Activated T-cell treated with anti-CD3 and anti-CD28 coated beads, Interleukin-2, amount 50 U/mL, for 1 hour (primary cell): ENCODE measurements at regions not wholly inside any gene's neighbourhood (a gene's known extent, or its start where the extent isn't known, plus 50 kb on each side); places are given as distances from the start of the nearest gene placed in this dataset.

ENCODE experiments used
- DNase-seq: peaks from one replicate; pipeline ENCODE4 v3.0.0-alpha.2; 2020

DNA sequence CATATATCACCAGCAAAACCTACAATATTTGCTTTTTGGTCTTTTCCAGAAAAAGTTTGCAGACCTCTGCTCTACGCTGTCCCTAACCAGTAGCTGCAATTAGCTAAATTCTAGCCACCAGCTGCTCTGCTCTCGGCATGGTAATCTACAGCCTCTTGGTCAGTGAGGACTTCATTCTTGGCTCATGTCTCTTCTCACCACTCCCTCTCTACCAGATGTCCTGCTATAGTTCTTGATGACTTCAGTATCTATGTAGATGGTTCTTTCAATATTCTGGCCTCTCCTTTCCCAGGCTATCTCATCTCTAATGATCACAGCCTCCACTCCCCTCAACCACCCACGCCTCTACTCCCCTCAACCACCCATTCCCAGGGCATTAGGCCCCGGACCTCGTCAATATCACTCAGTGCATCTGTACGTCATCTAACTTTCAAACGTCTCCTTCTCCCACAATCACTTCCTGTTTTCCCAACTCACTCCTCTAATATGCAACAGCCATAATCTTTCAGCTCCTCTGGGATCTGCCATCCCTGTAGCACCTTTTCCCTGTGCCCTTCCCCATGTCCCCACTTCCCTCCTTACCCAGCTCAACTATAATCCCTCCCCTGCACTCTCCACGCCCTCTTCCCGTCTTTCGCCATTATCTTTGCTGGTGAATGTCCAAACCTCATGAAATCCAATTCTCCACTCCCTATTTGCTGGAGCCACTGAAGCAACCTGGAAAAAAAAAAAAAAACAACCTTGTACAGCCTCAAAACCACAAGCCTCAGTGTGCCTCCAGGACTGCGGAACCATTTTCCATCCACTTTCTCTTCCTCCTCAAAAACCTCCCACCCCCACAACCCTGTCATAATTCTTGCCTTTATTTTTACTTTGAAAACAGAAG lies 429.4 kb upstream of the PROK2 start:
- DNase-seq: no peak

DNA sequence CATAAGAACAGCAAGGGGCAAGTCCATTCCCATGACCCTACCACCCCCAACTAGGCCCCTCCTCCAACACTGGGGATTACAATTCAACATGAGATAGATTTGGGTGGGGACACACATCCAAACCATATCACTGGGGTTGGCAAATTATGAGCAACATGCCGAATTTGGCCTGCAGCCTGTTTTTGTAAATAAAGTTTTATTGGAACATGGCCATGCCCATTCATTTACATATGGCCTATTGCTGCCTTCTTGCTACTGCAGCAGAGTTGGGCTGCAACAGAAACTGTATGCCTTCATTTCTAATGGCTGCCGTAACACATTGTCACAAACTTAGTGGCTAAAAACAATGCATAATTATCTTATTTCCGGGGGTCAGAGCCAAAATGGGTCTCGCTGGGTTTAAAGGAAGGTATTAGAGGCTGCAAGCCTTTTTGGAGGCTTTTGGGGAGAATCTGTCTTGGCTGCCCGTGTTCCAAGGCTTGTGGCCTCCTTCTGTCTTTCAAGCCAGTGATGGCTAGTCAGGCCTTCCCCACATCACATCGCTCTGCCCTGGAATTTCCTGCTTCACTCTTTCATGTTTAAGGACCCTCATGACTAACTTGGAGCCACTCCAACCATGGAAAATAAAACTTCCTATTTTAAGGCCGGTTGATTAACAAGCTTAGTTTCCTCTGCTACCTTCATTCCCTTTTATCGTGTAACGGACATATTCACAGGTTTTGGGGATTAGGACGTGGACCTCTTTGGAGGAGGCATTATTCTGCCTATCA lies 428.5 kb upstream of the PROK2 start:
- DNase-seq: no peak

DNA sequence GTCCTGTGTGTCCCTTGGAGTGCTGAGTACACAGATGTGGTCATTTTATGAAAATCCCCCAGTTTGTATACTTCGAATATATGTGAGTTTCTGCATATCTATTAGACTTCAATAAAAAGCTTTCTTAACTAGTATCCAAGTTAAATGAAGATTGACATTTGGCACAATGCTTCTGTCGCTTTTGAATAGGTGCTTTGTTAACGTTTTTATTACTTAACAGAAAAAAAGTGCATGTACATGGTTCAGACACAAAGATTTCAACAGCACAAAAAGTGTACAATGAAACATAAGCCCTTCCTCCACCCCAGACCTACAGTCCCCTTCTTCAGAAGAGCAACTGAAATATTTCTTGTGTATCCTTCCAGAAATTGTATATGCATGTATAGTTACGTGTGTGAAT lies 427.4 kb upstream of the PROK2 start:
- DNase-seq: no peak

DNA sequence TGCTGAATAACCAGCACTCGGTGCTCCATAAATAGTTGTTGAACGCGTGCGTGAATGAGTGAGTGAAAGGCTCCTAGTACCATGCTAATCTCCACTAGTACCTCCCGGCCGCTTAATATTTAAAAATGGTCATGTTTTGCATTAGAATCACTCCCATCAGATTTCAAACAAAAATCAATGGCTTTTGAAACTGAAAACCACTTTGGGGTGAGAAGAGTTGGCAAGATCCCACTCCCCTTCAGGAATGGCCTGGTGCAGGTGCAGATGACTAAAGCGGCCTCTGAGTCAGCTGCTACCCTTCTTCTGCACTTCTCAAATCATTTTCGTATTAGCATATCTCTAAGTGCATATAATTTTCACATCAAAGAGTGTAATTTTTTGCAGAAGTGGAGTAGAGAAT lies 425.3 kb upstream of the PROK2 start:
- no peak for DNase-seq

DNA sequence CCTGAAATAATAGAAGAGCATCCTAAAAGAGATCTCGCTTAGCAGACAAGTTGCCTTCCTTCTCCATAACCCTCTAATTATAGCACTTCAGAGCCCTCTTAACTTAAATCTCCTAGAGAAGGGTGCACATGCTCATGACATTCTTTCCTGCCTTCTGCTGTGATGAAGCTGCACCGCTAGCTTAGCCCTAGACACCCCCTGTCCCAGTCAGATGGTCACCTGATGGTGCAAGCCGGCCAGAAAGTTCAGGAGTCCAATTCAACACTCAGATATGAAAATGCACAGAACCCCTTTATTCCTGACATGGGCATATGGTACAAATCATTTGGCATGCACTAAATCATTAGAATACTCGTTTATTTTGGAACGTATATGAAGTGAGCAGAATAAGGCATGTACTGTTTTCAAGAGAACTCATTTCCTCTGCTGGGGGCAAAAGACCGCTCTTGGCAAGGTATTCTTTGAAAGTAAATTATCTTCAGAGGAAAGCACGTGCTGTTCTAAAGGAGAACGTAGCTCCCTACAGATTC lies 420.4 kb upstream of the PROK2 start:
- DNase-seq: no peak

DNA sequence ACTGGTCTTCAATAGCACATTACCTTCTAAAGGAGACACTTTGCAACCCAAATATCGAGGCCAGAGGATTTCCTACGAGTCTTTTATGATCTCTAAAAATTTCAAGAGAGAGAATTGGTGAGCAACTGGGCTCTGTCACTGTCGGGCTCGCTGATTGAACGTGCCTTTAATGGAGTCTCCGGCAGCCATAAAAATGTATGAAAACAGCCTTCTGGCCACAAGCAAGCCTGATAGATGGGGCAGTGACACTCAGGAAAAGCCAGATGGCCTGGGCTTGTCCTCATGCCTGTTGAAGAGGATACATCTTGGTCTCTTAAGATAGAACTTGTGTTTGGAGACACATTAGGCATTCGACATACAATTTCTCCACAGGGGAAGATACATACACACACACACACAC lies 419.5 kb upstream of the PROK2 start:
- no peak for DNase-seq

DNA sequence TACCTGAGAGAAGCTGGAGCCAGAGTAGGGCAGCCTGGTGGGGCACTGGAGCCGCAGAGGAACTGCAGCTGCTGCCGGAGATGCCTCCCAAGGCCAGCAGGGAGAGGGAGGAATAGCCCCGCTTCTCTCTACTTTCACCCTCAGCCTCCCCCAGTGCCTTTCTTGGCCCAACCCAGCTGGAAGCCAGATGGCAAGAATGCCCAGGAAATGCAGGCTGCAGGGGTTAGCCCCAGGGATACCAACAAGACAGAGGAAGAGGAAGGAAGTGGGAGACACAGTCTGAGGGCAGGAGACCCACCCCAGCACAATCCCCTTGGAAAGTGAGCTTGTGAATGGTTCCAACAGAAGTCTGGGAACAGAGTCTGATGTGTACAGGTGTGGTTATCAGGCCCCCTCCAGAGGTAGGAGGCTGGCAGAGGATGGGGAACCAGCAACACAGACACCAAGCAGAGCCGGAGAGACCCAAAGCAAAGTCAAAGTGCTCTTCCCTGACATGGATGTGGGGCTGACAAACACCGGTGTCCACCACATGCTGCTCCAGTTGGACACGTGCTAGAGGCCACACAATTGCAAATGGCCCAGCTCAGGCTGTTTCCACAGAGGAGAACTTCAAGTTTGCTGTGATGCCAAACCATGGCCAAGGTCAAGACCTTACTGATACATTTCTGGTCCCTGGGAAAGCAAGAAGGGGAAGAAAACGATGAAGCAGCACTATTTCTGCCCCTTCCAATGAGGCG lies 418.8 kb upstream of the PROK2 start:
- DNase-seq: no peak

DNA sequence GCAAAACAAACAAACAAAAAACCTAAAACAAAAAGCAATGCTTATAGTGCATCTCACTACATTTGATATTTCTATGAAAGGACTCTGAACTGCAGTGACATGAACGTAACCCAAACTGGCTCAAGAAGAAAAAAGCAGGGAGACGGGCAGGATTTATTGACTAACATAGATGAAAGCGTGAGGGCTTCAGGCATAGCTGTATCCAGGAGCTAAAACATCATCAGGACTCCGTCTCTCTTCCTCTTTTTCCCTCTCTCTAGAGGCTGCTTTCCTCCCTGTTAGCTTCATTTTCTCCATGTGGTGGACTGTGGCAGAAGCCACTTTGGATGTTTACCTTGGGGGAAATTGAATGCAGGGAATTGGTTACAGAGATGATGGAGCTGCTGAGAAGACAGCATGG lies 418.2 kb upstream of the PROK2 start:
- DNase-seq: no peak

DNA sequence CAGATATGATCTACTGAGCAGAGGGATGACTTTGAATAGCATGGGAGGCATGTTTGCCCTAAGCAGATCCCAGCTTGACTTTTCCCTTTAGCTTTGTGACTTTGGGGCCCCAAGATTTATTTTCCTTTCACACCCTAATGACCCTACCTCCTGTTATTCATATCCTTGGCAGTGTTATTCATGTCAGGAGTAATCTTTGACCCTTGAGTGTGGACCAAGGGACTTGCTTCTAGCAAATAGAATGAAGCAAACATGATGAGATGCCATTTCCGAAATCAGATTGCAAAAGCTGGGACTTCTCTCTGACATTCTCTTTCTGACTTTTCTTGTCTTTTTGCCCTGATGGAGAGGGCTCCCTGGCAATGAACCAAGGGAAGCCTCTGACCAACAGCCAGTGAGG lies 415.4 kb upstream of the PROK2 start:
- DNase-seq: no peak

DNA sequence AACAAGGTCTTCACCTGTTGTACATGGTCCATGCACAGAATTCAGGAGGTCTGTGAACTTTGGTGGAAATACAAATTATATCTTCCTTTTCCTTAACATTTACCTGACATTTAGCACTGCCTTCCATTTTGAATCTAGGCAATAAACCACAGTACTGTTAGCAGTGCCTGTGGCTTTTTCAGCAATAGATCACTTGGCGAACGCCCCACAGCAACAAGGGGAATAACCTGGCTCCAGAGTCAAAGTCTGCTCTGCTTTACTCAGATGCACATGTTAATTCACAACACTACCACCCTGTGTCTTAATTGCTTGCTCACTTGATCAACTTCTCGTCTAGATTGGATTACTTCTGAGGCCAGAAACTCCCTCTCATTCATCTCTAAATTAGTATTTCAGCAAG lies 414.6 kb upstream of the PROK2 start:
- DNase-seq: no peak

DNA sequence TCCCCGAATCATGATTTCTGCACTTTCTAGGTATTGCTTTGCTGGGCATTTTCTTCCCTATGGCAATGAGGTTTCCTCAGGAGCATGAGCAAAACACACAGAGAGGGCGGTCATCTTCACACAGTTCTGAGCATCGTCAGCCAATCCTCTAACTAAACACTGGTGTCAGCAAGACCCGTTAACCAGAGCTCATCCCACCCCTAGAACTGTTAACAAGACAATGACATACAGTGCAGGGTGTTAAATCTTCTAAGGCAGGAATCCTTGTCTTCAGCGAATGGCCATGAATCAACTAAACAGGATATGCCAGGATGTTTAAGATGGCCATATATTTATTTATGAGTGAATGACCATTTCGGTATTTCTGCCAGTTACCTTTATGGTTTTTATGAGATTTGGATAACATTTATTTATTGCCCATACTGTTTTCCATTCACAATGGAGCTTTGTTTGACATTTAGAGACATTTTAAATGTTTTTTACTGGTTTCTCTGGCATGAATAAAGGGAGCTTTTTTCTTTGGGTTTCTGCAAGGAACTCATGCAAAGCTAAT lies 411.5 kb upstream of the PROK2 start:
- no peak for DNase-seq

DNA sequence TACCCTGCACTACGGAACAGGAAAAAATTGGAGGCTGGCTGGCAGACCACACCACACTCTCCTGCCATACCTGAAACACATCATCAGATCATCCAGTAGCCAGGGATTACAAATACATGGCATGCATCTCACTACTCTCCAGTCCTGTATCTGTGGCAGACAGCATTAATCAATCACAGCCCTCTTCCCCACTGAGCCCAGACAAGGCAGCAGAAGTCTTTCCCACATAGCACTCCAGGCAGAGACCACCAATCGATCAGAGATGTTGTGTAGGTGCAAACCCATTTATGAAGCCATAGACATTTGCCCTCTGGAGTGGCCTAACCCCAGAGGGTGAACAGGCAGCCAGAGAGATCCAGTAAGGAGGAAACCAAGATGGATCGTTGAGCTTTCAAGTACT lies 410.9 kb upstream of the PROK2 start:
- no peak for DNase-seq

DNA sequence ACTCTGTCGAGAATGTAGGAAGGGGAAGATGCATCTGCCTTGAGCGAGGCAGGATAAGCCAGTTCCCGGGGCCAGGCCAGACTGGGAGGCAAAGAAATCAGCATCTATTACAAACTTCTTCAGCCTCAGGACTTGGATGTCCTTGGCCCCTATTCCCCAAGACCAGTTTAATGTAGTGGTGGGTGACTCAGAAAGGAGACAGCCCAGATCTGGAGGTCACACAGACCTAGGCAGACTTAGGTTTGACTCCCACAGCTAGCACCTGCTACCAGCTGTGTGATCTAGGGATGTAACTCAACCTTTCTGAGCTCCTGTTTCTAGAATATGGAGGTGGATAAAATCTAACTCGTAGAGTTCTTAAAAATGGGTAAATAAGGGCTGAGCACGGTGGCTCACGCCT lies 409.5 kb upstream of the PROK2 start:
- DNase-seq: no peak

DNA sequence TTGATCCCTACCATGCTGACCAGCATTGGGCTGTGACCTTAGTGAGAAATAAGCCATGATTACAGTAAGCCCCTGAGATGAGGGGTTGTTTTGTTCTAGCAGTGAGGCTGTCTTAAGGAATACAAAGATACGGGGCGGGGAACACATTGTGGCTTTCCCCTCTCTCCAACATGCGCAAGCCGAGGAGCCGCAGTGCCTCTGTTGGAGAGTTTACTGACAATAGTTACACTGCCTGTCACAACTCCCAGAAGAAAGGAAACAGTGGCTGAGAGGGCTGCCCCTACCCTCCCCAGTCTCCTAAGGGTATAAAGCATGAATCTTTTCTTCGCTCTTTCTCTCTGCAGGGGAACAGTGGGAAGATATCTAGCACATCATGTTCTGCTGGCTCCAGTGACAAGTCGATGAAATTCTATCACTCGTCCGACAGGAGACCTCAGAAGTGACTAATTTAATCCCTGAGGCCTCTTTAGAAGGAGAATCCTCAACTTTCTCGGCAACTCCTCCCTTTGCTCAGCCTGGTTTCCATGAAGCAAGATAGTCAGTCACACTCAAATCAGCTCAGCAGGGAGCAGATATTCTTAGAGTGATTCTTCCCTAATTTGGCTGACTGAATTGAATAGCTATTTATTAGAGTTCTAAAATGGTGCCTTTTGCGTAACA lies 409.0 kb upstream of the PROK2 start:
- DNase-seq: no peak

DNA sequence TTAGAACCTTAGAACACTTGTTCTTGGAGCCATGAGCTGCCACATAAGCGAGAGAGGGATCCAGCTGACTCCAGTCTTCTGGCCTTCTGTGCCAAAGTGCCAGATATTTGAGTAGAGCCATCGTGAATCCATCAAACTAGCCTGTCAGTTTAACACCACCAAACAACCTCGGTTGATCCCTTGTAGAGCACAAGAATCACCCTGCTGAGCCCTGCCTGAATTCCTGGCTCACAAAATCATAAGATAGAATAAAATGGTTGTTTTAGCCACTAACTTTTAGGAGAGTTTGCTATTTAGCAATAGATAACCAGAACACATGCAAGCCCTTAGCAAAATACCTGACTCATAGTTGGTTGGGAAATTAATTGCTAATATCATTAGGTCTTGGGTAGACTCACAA lies 407.6 kb upstream of the PROK2 start:
- no peak for DNase-seq

DNA sequence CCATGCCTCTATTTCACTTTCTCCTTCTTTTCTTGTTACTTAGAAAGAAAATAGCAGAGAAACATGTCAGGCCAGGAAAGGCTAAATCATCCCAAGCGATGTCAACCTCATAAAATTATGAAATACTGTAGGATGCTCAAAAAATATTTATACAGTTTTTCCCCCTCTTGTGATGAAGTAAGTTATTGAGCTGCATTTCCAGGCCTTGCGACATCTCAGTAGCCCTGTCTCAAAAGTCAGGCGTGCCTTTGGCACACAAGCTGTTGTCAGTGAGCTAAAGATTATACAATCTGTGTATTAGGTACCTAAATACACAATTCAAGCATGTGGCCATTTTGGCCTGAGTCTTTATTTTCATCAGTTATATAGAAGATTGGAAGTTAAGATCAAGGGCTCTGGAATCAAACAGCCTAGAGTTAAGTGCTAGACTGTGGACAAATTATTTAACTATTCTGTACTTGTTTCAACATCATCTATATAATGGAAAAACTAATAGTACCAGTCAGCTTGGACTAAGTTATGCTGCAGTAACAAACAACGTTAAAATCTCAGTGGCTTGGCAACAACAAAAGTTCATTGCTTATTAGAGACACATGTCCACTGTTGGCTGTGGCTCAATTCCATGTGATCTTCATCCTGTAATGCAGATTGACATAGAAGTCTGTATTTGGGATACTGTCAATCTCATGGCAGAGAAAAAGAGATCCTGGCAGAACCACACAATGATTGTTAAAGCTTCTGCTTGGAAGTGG lies 406.4 kb upstream of the PROK2 start:
- no peak for DNase-seq

DNA sequence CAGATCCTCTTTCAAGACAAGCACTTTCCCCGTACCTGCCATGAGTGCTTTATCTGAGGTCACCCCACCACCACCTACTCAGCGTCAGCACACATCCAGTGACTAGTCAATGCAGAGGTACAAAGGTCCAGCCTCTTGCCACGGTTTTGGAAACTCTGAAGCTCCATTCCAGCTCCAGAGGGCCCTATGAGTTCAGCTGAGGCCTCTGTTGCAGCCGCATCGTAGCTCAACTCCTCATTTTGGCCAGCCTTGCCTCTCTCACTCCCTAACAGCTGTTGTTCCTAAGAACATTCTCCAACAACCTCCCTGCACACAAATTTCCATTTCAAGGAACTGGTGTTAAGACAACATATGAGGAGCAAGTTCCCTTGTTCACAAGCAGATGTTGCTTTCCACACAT lies 405.1 kb upstream of the PROK2 start:
- no peak for DNase-seq

DNA sequence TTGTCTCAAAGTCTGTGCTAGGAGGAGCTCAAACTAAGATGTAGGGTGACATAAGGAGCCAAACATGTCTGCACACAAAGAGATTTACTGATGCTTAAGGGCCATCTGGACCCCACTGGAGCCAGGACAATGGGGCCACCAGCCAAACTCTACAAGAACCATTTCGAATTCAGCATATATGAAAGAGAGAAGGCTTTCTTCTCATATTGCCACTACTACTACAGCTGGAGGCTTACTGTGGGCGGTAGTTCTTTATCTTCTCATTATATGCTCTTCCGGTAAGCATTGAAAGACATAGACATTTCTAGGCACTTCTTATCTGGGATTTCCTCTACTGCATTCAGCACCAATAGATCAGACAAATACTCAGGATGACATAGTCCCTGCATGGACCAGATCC lies 404.4 kb upstream of the PROK2 start:
- DNase-seq: no peak

DNA sequence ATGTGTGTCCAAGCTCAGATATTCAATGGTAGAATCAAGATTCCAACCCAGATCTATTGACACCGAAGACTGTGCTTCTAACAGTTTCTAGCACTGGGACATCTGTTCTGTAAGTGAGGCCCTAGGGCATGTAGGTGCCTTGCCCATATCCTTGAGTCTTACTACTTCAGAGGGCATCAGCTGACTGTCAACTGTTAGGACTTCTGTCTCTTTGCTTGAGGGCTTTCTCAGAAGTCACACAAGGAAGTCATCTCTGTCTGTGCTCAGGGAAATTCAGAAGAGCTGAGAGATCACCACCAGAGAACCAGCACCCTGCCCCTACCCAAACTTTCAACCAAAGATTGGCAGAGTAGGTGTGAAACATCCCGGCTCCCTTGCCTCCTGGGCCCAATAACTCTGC lies 403.6 kb upstream of the PROK2 start:
- no peak for DNase-seq

DNA sequence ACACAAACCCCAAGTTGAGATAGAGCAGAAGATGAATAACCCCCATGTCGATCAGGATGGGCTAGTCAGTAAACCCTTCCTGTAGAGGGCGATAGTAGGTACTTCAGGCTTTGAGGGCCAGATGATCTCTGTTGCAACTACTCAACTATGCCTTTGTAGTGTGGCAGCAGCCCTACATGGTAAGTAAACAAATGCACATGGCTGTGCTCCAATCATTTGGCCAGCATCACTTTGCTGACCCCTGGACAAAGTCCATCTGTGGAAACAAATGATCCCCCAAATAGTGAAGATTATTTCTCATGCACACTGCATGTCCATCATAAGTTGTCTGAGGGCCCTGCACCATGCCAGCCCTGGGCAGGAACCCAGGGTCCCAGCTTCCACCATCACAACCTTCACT lies 402.2 kb upstream of the PROK2 start:
- DNase-seq: no peak

DNA sequence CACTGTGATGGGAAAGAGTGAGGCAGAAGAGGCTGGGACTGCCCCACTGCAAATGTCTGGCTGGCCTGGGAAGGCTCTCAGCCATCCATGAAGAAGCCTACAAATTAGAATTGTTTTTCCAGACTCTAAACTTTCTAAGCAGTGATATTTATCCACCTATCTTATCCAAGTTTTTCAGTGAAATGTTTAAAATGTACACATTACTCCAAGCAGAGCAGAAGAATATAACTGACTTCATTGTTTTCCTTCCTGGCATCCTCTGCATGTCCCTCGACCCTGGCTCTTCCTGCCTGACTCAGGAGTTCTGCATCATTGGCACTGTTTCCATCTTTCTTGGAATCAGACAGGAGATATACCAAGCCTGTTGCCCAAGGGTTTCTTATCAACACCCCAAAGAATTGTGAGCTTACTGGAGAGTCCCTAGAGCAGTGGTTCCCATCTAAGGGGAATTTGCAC lies 401.5 kb upstream of the PROK2 start:
- no peak for DNase-seq
